ENCODE measurements at regions not wholly inside any gene's neighbourhood (a gene's known extent, or its start where the extent isn't known, plus 50 kb on each side); places are given as distances from the start of the nearest gene placed in this dataset.
"Not testable (repeated sequence)": the region's sequence is repeated elsewhere in the genome, so short reads cannot be mapped to it uniquely, and the experiment has no call there.

DNA sequence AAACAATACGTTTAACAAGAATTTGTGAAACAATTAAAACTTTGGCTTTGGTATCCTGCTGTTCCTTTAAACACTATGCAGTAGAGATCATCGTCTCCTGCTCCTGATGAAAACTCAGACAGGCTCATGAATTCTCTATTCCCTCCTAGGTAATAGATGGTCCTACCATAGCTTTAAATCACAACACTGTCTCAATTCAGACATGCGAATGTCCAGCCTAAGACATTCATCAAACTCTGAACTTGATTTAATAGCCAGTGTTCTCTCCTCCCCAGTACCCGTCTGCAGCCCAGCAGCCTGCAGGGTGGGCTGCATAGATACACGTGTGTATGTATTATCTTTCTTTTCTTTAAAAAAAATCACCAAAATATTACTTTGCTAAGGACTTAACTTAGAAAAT, 232.8 kb downstream of the TTLL2 start:
- Histone ChIP-seq H3K4me1 (peaks cover 53% of the 10 kb centered on the region), H3K9me3 (peaks cover 29% of the 10 kb centered on the region), H3K36me3 (no peaks in the 10 kb centered on the region), H3K27me3 (no peaks in the 10 kb centered on the region), H4K20me1 (no peaks in the 10 kb centered on the region), H3K27ac (no peak overlapping the region), H3K4me2 (peak overlapping the region; percentile 74), H3K4me3 (no peak overlapping the region), H3K9ac (no peak overlapping the region)
- TF ChIP-seq Cebpa-rat (IDR thresholded peaks at IDR 0.05) = no peak

DNA sequence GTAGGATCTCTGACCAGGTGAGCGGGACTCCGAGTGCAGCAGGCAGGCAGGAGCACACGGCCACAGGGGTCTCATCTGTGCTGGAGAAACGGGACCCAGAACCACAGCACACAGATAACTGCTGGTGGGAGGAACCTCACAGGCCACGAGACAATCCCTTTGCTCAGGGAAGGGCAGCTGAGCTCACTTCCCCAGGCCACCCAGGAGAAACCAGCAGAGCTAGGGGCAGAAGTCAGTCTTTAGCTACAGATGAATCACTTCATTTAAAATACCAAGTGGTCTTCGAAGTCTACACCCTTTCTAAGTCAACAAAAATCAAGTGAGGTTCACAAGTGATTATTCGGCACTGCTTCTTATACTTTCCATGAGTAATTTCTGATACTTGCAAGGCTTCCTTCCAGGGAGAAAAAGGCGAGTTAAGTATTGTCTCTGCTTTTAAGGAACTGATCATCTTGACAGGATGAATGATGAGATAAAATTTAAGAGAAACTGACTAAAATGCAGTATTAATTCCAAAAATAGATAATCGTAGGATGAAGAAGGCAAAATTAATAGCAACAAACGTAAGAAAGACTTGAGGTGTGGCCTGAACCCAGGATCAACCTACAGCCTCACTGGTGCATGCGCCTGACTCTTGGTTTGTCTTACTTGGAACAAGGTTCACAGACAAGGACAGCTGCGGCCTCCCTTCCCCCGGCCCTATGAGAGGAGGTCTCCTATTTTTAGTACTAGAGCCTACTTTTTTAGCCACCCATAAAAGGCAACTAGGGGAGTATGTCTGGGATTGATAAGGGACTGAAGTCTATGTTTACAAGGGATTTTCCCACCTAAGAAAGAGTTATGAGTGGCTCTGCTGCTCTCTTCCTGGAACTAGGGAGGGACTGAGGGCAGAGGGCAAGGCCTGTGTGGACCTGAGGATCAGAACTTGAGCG, 233.6 kb downstream of the TTLL2 start:
- Histone ChIP-seq H3K9me3 (peaks cover 29% of the 10 kb centered on the region), H3K27me3 (no peaks in the 10 kb centered on the region), H4K20me1 (no peaks in the 10 kb centered on the region), H3K27ac (peak overlapping the region; percentile 61; the same call in 1 of the 2 replicates), H3K4me2 (peak overlapping the region; percentile 74), H3K36me3 (no peaks in the 10 kb centered on the region), H3K4me1 (peaks cover 53% of the 10 kb centered on the region), H3K4me3 (no peak overlapping the region), H3K9ac (no peak overlapping the region; the same call in 1 of the 2 replicates)
- no peak for TF ChIP-seq Cebpa-rat (IDR thresholded peaks at IDR 0.05)

DNA sequence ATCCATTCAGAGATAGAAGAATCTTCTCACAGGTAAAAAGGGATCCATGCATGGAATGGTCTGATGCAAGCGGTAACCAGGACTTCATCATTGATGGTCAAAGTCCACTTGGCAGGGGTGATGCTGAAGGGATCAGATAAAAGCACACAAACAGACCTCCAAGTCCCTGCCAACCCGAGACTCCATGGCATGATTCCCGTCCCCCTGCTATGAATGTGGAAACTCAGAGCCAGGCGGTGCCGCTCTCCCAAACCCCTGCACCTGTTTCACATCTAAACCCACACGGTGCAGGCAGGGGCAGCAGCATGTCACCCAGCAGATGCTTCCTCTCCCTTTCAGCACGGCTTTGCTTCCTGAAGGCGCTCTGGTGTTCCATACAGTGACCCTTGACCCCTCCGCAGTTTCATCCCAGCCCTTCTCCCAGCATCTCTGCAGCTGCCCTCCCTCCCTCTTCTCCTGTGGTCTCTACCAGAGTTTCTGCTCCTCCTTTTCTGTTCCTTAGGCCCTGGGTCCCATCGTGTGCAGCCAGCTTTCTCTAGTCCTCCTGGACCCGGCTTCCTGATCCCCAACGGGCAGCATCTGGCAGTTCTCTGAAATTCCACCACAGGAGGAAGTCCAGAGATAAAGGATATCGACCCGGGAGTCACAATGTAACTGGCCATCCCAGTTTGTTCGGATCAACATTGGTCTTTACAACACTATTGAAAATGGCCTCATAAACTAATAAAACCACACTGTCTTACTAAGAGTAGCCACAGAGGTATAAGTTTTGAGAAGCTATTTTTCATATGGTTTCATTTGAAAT, 235.0 kb downstream of the TTLL2 start:
- TF ChIP-seq Cebpa-rat (IDR thresholded peaks at IDR 0.05) = no peak
- H3K4me3 ChIP-seq = no peak overlapping the region
- peaks cover 24% of the 10 kb centered on the region for H3K9me3 ChIP-seq
- H3K27ac ChIP-seq = peak overlapping the region; percentile 49; the same call in 1 of the 2 replicates
- H3K9ac ChIP-seq = 0 out of 2 replicates have a peak overlapping the region, but pooled peaks have one; percentile 5
- H4K20me1 ChIP-seq = no peaks in the 10 kb centered on the region
- no peaks in the 10 kb centered on the region for H3K27me3 ChIP-seq
- no peaks in the 10 kb centered on the region for H3K36me3 ChIP-seq
- H3K4me1 ChIP-seq = peaks cover 51% of the 10 kb centered on the region
- peak overlapping the region; percentile 74 for H3K4me2 ChIP-seq

DNA sequence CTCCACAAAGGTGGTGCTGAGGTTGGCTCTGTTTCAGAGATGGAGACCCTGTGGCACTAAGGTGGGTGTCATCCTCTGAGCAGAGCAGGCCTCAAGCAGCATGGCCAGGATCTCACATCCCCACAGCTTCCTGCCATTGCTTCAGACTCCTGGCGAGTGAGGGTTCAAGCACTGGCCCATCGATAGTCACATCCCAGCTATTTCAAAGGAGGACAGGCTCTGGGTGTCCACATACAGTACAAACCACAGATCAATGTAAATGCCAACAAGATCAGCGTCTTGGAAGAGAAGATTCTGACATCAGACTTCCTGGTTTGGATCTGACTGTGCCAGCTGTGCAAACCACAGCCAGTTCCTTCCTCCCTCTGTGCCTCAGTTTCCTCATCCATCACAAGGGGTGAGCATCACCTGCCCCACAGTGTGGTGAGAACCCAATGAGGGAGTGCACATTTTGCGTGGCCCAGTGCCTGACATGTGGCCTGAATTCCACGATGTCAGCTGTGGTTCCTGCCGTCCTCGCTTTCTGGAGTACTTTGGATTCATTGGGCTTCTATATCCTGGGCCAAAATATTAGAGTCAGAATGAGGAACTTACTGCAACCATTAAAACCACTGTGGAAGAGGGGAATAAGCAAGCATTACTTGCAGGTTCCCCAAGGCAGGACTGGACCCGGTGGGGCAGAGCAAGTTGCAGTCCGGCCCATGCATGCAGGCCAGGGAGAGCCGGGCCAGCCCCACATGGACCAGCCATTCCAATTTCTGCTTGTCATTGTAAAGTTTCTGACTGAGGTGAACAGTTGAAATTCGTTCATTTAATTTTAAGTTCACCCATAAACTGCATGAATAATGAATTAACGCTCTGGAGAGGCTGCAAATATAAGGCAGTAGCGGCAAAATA, 236.0 kb downstream of the TTLL2 start:
- Histone ChIP-seq H3K9ac (0 out of 2 replicates have a peak overlapping the region, but pooled peaks have one; percentile 5), H3K4me1 (peaks cover 48% of the 10 kb centered on the region), H3K4me3 (no peak overlapping the region), H4K20me1 (no peaks in the 10 kb centered on the region), H3K27me3 (no peaks in the 10 kb centered on the region), H3K4me2 (peak overlapping the region; percentile 74), H3K36me3 (no peaks in the 10 kb centered on the region), H3K9me3 (peaks cover 14% of the 10 kb centered on the region), H3K27ac (0 out of 2 replicates have a peak overlapping the region, but pooled peaks have one; percentile 29)
- no peak for TF ChIP-seq Cebpa-rat (IDR thresholded peaks at IDR 0.05)

DNA sequence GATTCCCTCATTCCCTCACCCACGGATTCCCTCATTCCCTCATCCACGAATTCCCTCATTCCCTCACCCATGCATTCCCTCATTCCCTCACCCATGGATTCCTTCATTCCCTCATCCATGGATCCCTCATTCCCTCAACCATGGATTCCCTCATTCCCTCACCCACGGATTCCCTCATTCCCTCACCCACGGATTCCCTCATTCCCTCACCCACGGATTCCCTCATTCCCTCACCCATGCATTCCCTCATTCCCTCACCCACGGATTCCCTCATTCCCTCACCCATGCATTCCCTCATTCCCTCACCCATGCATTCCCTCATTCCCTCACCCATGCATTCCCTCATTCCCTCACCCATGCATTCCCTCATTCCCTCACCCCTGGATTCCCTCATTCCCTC, 238.0 kb downstream of the TTLL2 start:
- not testable (repeated sequence) for H3K9me3 ChIP-seq, H3K27ac ChIP-seq, H3K4me2 ChIP-seq, H3K9ac ChIP-seq, H3K4me3 ChIP-seq, H4K20me1 ChIP-seq, H3K27me3 ChIP-seq, H3K36me3 ChIP-seq
- peaks cover 40% of the 10 kb centered on the region for H3K4me1 ChIP-seq

DNA sequence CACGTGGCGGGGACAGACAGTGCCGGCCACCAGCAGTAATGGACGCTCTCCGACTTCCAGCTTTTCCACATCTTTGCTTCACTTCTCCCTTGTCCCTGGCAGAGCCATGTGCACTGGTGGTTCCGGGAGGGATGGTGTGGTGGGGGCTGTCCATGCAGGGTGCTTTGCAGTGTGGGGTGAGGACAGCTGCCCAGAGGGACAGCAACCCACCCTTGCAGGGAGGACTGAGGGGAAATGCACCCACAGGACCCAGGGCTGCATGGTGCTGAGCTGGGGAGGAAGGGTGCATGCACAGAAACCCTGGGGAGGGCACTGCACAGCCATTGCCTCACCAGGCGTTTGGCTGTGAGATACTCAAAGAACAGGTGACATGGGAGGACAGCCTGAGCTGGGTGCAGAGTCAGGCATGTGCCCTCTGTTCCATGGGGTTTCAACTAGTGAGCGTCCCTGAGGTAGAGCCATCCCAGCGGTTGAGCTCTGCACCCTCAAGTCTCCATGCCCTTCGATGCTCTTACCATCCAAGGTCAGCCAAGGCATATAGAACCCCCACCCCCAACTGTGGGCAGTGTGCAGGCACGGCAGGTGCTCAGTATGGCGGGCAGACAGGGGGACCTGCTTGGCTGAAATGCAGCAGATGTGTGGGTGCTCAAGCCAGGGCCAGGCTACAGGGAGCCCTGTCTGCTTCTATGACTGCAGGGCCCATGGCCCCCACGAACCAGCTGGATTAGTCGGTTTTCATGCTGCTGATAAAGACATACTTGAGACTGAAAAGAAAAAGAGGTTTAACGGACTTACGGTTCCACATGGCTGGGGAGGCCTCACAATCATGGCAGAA, 239.7 kb downstream of the TTLL2 start:
- TF ChIP-seq Cebpa-rat (IDR thresholded peaks at IDR 0.05) = no peak
- no peak overlapping the region for H3K27ac ChIP-seq
- H3K4me3 ChIP-seq = no peak overlapping the region
- H3K27me3 ChIP-seq = no peaks in the 10 kb centered on the region
- no peak overlapping the region for H3K9ac ChIP-seq
- H3K4me1 ChIP-seq = peaks cover 22% of the 10 kb centered on the region
- H4K20me1 ChIP-seq = no peaks in the 10 kb centered on the region
- H3K9me3 ChIP-seq = no peaks in the 10 kb centered on the region
- no peaks in the 10 kb centered on the region for H3K36me3 ChIP-seq
- peak overlapping the region; percentile 18; the same call in 1 of the 2 replicates for H3K4me2 ChIP-seq

DNA sequence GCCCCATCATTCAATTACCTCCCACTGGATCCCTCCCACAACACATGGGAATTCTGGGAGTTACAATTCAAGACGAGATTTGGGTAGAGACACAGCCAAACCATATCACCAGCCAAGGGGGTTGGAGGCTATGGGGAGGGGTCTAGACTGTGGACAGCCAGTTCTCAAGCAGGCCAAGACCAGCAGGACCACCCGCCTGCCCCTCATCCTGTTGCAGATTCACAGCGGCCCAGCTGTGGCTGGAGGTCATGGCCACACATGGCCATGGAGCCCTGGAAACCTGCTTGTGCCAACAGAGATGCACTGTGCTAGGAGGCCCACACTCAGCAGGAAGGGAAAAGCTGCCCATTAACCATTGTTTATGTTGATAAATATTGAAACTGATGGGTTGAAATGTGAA, 240.5 kb downstream of the TTLL2 start:
- no peak for TF ChIP-seq Cebpa-rat (IDR thresholded peaks at IDR 0.05)
- H3K27me3 ChIP-seq = no peaks in the 10 kb centered on the region

DNA sequence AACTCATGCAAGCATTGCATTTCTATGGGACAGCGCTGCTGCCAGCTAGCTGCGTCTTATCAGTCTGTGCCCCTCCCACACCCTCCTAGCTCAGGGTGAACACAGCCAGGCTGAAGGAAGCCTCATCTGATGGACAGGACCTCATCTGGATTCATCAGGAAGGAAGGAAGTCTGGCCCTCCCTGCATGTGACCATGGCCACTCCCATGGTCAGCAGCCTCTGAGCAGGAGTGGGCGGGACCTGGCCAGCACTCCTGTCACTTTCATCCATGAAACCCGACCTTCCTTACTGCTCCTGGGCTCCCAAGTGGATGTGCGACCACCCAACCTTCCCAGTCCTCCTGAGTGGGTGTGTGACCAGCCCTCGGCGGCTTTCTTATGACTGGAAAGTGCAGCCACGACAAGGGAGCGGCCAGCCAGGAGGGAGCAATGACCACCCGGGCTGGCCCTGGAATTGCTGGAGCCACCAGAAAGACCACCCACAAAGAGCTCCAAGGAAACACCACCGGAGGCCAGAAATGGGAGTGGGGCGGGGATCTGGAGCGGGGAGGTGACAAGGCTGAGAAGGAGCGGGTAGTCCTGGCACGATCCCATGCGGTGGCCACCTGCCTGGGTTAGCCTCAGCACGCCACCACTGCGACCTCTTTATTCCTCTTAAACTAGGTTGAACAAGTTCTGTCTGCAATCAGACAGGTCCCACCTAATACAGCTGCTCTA, 241.2 kb downstream of the TTLL2 start:
- peaks cover 14% of the 10 kb centered on the region for H3K4me1 ChIP-seq

More for the DNA sequence above, 240.5 kb downstream of the TTLL2 start:
- no peak overlapping the region for H3K4me3 ChIP-seq
- H3K36me3 ChIP-seq = no peaks in the 10 kb centered on the region
- peaks cover 15% of the 10 kb centered on the region for H3K4me1 ChIP-seq
- no peaks in the 10 kb centered on the region for H4K20me1 ChIP-seq
- H3K9ac ChIP-seq = no peak overlapping the region
- no peak overlapping the region for H3K4me2 ChIP-seq
- no peaks in the 10 kb centered on the region for H3K9me3 ChIP-seq
- no peak overlapping the region for H3K27ac ChIP-seq

More for the DNA sequence above, 241.2 kb downstream of the TTLL2 start:
- no peak overlapping the region for H3K27ac ChIP-seq
- no peak overlapping the region for H3K9ac ChIP-seq
- no peaks in the 10 kb centered on the region for H4K20me1 ChIP-seq
- no peaks in the 10 kb centered on the region for H3K27me3 ChIP-seq
- TF ChIP-seq Cebpa-rat (IDR thresholded peaks at IDR 0.05) = no peak
- H3K4me3 ChIP-seq = no peak overlapping the region
- no peaks in the 10 kb centered on the region for H3K36me3 ChIP-seq
- no peaks in the 10 kb centered on the region for H3K9me3 ChIP-seq
- H3K4me2 ChIP-seq = no peak overlapping the region

All from BLaER1 (cell line).